KMS-11 (cell line): ENCODE measurements at regions not wholly inside any gene's neighbourhood (a gene's known extent, or its start where the extent isn't known, plus 50 kb on each side); places are given as distances from the start of the nearest gene placed in this dataset.

Experiments used
- H2AFZ ChIP-seq: fragments of 200-600 bp; sonication (generic); 2 replicates; pipeline ENCODE4 v1.6.1; 2016; ENCODE audit warnings: antibody characterized with exemption, mixed run types, low read depth
- H3K27ac ChIP-seq: fragments of 200-600 bp; sonication (generic); 2 replicates; pipeline ENCODE4 v1.6.1; 2016; ENCODE audit warnings: mild to moderate bottlenecking, mixed run types
- H3K27me3 ChIP-seq: fragments of 200-600 bp; sonication (generic); 2 replicates; pipeline ENCODE4 v1.6.1; 2017; ENCODE audit warnings: mild to moderate bottlenecking, low read depth, mixed run types, moderate library complexity; ENCODE audit not compliant: insufficient read depth
- H3K36me3 ChIP-seq: fragments of 200-600 bp; sonication (generic); 2 replicates; pipeline ENCODE4 v1.6.1; 2017; ENCODE audit warnings: mild to moderate bottlenecking, mixed run types; ENCODE audit not compliant: insufficient read depth
- H3K4me1 ChIP-seq: fragments of 200-600 bp; sonication (generic); 2 replicates; pipeline ENCODE4 v1.6.1; 2016; ENCODE audit warnings: mild to moderate bottlenecking, low read depth, mixed run types; ENCODE audit not compliant: poor library complexity, severe bottlenecking
- H3K4me2 ChIP-seq: fragments of 200-600 bp; sonication (generic); 2 replicates; pipeline ENCODE4 v1.7.0; 2016; ENCODE audit warnings: mild to moderate bottlenecking, mixed run types
- H3K4me3 ChIP-seq: fragments of 200-600 bp; sonication (generic); IDR thresholded peaks from 2 replicates; pipeline ENCODE4 v1.6.1; 2017; ENCODE audit warnings: low read depth, low read length, mixed read lengths; ENCODE audit not compliant: insufficient read depth
- H3K79me2 ChIP-seq: fragments of 200-600 bp; sonication (generic); 2 replicates; pipeline ENCODE4 v1.6.1; 2016; ENCODE audit warnings: low read depth, mixed run types; ENCODE audit not compliant: insufficient read depth
- H3K9ac ChIP-seq: fragments of 200-600 bp; sonication (generic); 2 replicates; pipeline ENCODE4 v1.6.1; 2016; ENCODE audit warnings: mild to moderate bottlenecking, mixed run types
- H4K20me1 ChIP-seq: fragments of 200-600 bp; sonication (generic); 2 replicates; pipeline ENCODE4 v1.6.1; 2016; ENCODE audit warnings: mild to moderate bottlenecking, mixed run types; ENCODE audit not compliant: insufficient read depth
- TF ChIP-seq, protein P1 (sequence below): fragments of 200-600 bp; sonication (generic); conservative IDR thresholded peaks from 2 replicates; pipeline ENCODE4 v1.6.1; 2017; ENCODE audit warnings: low read depth, mild to moderate bottlenecking, antibody characterized with exemption, low read length, moderate library complexity, mixed read lengths

DNA sequence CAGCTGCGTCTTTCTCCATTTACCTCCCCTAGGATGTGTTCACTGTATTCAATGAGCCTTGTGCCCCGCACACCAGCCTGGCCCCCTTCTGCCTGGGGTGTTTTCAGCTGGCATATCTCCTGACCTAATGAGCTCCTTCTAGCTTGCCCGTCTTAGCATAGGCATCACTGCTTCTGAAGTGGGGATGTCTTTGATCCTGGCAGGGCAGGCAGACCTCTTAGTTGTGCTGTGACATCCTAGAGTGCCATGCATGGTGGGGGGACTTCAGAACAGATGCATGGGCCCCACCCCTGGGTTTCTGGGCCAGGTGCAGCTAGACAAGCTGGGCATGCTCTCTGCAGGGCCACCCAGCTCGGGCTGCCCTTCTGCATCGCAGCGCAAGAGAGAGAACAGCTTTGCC lies 172.7 kb downstream of the GADD45G start:
- no peaks in the 10 kb centered on the region for H4K20me1 ChIP-seq
- H3K79me2 ChIP-seq, result no peaks in the 10 kb centered on the region
- H3K36me3 ChIP-seq, result no peaks in the 10 kb centered on the region
- H3K27me3 ChIP-seq, result no peaks in the 10 kb centered on the region
- H3K4me3 ChIP-seq, result no peak overlapping the region
- no peak overlapping the region for H2AFZ ChIP-seq
- no peak overlapping the region for H3K27ac ChIP-seq
- TF ChIP-seq, protein P1, sequence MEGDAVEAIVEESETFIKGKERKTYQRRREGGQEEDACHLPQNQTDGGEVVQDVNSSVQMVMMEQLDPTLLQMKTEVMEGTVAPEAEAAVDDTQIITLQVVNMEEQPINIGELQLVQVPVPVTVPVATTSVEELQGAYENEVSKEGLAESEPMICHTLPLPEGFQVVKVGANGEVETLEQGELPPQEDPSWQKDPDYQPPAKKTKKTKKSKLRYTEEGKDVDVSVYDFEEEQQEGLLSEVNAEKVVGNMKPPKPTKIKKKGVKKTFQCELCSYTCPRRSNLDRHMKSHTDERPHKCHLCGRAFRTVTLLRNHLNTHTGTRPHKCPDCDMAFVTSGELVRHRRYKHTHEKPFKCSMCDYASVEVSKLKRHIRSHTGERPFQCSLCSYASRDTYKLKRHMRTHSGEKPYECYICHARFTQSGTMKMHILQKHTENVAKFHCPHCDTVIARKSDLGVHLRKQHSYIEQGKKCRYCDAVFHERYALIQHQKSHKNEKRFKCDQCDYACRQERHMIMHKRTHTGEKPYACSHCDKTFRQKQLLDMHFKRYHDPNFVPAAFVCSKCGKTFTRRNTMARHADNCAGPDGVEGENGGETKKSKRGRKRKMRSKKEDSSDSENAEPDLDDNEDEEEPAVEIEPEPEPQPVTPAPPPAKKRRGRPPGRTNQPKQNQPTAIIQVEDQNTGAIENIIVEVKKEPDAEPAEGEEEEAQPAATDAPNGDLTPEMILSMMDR, result no peak
- H3K9ac ChIP-seq, result no peak overlapping the region
- H3K4me1 ChIP-seq, result peaks cover 15% of the 10 kb centered on the region
- H3K4me2 ChIP-seq, result no peak overlapping the region

DNA sequence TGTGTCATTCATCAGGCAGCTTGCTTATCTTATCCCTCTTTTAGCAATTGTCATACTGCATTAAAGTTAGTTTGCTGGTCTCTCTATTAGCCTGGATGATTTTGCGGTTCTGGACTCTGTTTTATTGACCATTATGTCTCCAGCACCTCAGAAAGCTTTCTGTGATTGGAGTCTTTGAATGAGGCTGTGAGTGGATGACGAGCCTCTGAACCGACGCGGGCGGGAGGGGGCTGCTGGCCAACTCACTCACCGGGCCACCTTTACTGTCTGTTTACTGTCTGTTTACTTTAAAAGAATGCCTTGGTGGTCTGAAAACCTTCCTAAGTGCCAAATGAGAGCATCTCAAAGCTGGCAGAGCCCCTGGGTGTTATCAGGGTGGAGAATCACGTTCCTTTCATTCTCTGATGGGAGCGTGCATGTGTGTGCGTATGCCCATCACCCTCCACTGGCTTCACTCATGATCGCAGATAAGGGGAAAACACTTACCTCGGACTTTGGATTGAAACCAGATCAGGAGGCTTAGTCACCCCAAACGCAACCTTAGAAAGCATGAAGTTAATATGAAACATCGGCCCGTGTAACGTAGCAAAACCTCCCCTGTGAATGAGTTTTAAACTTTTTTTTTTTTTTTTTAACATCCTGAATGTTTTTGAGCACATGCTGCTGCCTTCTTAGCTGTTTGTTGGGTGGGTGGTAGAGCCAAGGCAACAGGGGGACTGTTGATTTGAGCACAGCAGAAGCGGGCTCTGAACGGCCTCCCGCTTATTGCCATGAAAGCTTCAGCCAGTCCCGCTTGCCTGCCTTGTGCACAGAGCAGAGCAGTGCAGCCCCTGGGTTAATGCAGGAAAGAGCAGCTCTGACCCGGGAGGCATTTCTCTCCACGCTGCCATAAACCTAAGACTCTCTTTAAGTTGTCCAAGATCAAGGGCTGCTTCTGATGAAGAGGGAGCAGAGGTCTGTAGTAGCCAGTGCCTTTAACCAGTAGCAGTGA lies 173.6 kb downstream of the GADD45G start:
- no peaks in the 10 kb centered on the region for H3K27me3 ChIP-seq
- TF ChIP-seq, protein P1, result no peak
- H3K27ac ChIP-seq, result no peak overlapping the region
- no peaks in the 10 kb centered on the region for H3K79me2 ChIP-seq
- no peak overlapping the region for H3K4me2 ChIP-seq
- no peaks in the 10 kb centered on the region for H3K36me3 ChIP-seq
- no peak overlapping the region for H3K4me3 ChIP-seq
- H3K9ac ChIP-seq, result no peak overlapping the region
- peaks cover 7% of the 10 kb centered on the region for H3K4me1 ChIP-seq
- H4K20me1 ChIP-seq, result no peaks in the 10 kb centered on the region
- H2AFZ ChIP-seq, result no peak overlapping the region

DNA sequence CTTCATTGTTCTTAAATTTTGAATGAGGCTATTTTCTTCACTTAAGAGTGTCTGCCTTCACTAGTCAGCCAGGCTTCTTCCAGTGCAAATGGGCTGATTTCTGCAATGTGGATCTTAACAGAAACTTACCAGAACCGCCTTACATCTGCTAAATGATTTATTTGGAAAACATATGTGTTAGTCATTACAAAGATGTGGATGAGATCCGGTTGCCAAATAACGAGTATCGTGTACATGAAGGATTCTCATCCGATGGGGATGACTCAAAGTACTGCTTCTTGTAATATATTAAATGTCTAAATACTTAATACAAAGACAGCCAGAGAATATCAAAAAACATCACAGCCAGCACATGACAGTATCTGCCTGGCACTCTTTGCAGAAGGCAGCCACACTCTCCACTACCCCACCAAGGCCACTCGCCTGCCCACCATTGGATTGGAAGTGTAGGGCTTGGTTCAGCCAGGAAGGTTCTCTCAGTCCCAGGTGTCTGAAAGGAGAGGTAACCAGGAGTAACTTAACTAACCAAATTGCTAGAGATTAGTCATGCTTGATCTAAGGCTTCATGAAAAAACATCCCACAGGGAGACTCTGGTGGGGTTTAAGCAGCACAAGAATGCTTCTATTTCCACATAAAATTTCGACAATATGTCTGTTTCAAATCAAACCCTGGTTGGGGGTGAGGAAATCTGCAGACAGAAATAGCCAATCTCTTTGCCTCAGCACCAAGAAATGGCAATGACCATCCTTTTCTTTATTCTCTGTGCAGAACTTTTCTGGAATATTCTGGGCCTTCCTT lies 174.8 kb downstream of the GADD45G start:
- H3K4me1 ChIP-seq, result no peaks in the 10 kb centered on the region
- no peaks in the 10 kb centered on the region for H4K20me1 ChIP-seq
- H3K27ac ChIP-seq, result no peak overlapping the region
- TF ChIP-seq, protein P1, result no peak
- H2AFZ ChIP-seq, result no peak overlapping the region
- no peak overlapping the region for H3K9ac ChIP-seq
- H3K27me3 ChIP-seq, result no peaks in the 10 kb centered on the region
- H3K79me2 ChIP-seq, result no peaks in the 10 kb centered on the region
- no peak overlapping the region for H3K4me3 ChIP-seq
- no peak overlapping the region for H3K4me2 ChIP-seq
- no peaks in the 10 kb centered on the region for H3K36me3 ChIP-seq

DNA sequence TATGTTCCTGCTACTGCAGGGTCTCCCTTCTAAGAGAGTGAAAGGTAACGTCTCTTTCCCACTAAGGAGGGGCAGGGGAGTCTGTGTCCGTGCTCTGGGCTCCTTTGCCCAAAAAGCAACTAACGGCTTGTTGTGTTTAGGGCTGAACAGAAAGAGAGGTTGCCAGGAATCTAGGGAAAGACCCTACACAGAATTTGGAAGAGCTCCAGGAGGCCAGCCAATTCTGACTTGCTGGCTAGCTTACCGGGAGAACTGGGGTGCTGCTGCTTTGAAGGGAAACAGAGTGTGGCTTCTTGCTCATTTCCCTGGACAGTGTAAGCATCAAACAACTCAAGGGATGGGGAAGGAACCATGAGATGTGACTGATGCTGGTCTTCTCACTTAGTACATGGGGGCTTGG lies 176.1 kb downstream of the GADD45G start:
- Histone ChIP-seq H4K20me1 (no peaks in the 10 kb centered on the region), H3K4me1 (no peaks in the 10 kb centered on the region), H3K27ac (no peak overlapping the region), H3K9ac (no peak overlapping the region), H3K4me2 (no peak overlapping the region), H3K27me3 (no peaks in the 10 kb centered on the region), H3K79me2 (no peaks in the 10 kb centered on the region), H3K36me3 (no peaks in the 10 kb centered on the region), H2AFZ (no peak overlapping the region), H3K4me3 (no peak overlapping the region)
- TF ChIP-seq, protein P1, result no peak
